WI38 (cell line): ENCODE measurements at regions not wholly inside any gene's neighbourhood (a gene's known extent, or its start where the extent isn't known, plus 50 kb on each side); places are given as distances from the start of the nearest gene placed in this dataset.

Experiments
- H3K4me3 ChIP-seq: 2 replicates; pipeline ENCODE4 v1.5.1; 2011; ENCODE audit warnings: low read depth, mild to moderate bottlenecking, control low read depth, low read length
- TF ChIP-seq, protein P1 (sequence below): IDR thresholded peaks from 2 replicates; pipeline ENCODE4 v1.5.1; 2012; ENCODE audit warnings: low read depth, mild to moderate bottlenecking, control low read depth, low read length

GRCh38 chr15:77855871-77856270 is 221.6 kb downstream of the TBC1D2B start:
- no peak overlapping the region for H3K4me3 ChIP-seq
- TF ChIP-seq, protein P1, sequence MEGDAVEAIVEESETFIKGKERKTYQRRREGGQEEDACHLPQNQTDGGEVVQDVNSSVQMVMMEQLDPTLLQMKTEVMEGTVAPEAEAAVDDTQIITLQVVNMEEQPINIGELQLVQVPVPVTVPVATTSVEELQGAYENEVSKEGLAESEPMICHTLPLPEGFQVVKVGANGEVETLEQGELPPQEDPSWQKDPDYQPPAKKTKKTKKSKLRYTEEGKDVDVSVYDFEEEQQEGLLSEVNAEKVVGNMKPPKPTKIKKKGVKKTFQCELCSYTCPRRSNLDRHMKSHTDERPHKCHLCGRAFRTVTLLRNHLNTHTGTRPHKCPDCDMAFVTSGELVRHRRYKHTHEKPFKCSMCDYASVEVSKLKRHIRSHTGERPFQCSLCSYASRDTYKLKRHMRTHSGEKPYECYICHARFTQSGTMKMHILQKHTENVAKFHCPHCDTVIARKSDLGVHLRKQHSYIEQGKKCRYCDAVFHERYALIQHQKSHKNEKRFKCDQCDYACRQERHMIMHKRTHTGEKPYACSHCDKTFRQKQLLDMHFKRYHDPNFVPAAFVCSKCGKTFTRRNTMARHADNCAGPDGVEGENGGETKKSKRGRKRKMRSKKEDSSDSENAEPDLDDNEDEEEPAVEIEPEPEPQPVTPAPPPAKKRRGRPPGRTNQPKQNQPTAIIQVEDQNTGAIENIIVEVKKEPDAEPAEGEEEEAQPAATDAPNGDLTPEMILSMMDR = no peak

DNA sequence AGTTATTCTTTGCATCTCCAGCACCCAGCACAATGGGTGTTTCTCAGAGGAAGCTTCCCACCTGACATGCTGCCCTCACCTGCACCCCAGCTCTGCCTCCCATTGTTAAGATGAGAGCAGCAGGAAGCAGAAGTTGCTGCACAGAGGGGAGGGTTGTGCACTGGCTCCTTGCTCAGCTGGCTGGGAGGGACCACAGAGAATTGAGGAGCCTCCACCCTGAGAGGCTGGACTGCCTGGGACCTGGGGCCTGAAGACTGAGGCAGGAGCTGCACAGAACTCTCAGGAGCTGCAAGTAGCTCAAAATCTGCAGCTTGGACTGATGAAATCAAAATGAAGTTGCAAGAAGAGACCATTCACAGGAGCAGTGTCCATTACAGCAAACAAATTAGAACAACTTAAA is 222.3 kb upstream of the LINGO1 start:
- no peak overlapping the region for H3K4me3 ChIP-seq
- TF ChIP-seq, protein P1 = no peak

- TF ChIP-seq, protein P1 = no peak
- H3K4me3 ChIP-seq = no peak overlapping the region
Measured at GRCh38 chr15:77853910-77854309, 221.2 kb upstream of the LINGO1 start.

DNA sequence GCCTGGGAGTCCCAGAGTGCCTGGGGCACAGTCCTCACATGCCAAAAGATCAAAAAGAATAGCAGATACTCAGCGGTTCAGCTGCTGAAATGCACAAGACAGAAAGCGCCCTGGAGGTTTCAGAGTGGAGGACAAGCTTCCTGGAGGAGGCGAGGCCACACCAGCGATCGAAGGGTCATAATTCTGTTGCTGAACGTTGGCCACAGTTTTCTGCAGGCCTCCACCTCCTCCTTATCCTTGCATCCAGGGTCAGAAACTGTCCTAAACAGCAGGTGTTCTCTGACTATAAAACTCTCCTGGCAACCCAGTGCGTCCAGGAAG is 220.3 kb upstream of the LINGO1 start:
- TF ChIP-seq, protein P1 = no peak
- H3K4me3 ChIP-seq = no peak overlapping the region

- H3K4me3 ChIP-seq = no peak overlapping the region
- TF ChIP-seq, protein P1 = no peak
Measured at GRCh38 chr15:77852241-77853007, 219.7 kb upstream of the LINGO1 start.

GRCh38 chr15:77851691-77852090 is 219.0 kb upstream of the LINGO1 start:
- TF ChIP-seq, protein P1 = no peak
- H3K4me3 ChIP-seq = no peak overlapping the region

GRCh38 chr15:77851086-77851485 is 218.4 kb upstream of the LINGO1 start:
- TF ChIP-seq, protein P1 = no peak

More at GRCh38 chr15:77851086-77851485, 218.4 kb upstream of the LINGO1 start:
- H3K4me3 ChIP-seq = no peak overlapping the region
